ENCODE measurements at regions not wholly inside any gene's neighbourhood (a gene's known extent, or its start where the extent isn't known, plus 50 kb on each side); places are given as distances from the start of the nearest gene placed in this dataset.
"Not testable (repeated sequence)": the region's sequence is repeated elsewhere in the genome, so short reads cannot be mapped to it uniquely, and the experiment has no call there.

- Mint-ChIP-seq H3K4me1 (ENCODE audit: low read depth) (no peaks in the 10 kb centered on the region), H3K27ac (no peak overlapping the region), H3K36me3 (ENCODE audit: low read depth) (no peaks in the 10 kb centered on the region), H3K4me3 (no peak overlapping the region), H3K9me3 (no peaks in the 10 kb centered on the region), H3K27me3 (ENCODE audit: low read depth) (no peaks in the 10 kb centered on the region)
- no peak for DNase-seq (ENCODE audit: low spot score)
Measured at GRCh38 chr15:23855947-23856346, 168.8 kb upstream of the NDN start.

GRCh38 chr15:23857028-23857641 is 170.0 kb upstream of the NDN start:
- Mint-ChIP-seq H3K9me3 (peaks cover 5% of the 10 kb centered on the region), H3K36me3 (ENCODE audit: low read depth) (no peaks in the 10 kb centered on the region), H3K27ac (no peak overlapping the region), H3K4me3 (no peak overlapping the region), H3K27me3 (ENCODE audit: low read depth) (no peaks in the 10 kb centered on the region), H3K4me1 (ENCODE audit: low read depth) (no peaks in the 10 kb centered on the region)
- DNase-seq (ENCODE audit: low spot score) = no peak

- DNase-seq (ENCODE audit: low spot score) = no peak
- H3K27me3 Mint-ChIP-seq (ENCODE audit: low read depth) = no peaks in the 10 kb centered on the region
- H3K36me3 Mint-ChIP-seq (ENCODE audit: low read depth) = no peaks in the 10 kb centered on the region
- H3K4me1 Mint-ChIP-seq (ENCODE audit: low read depth) = no peaks in the 10 kb centered on the region
- no peak overlapping the region for H3K27ac Mint-ChIP-seq
- H3K9me3 Mint-ChIP-seq = peaks cover 16% of the 10 kb centered on the region
- H3K4me3 Mint-ChIP-seq = no peak overlapping the region
Measured at GRCh38 chr15:23859008-23859407, 171.9 kb upstream of the NDN start.

- DNase-seq (ENCODE audit: low spot score) = no peak
- no peaks in the 10 kb centered on the region for H3K36me3 Mint-ChIP-seq (ENCODE audit: low read depth)
- H3K27ac Mint-ChIP-seq = no peak overlapping the region
- no peaks in the 10 kb centered on the region for H3K4me1 Mint-ChIP-seq (ENCODE audit: low read depth)
- peaks cover 16% of the 10 kb centered on the region for H3K9me3 Mint-ChIP-seq
- H3K27me3 Mint-ChIP-seq (ENCODE audit: low read depth) = no peaks in the 10 kb centered on the region
- no peak overlapping the region for H3K4me3 Mint-ChIP-seq
Measured at GRCh38 chr15:23860290-23861245, 173.5 kb upstream of the NDN start.

GRCh38 chr15:23866832-23867231 is 179.7 kb upstream of the NDN start:
- Mint-ChIP-seq H3K4me3 (no peak overlapping the region), H3K36me3 (ENCODE audit: low read depth) (no peaks in the 10 kb centered on the region), H3K4me1 (ENCODE audit: low read depth) (no peaks in the 10 kb centered on the region), H3K27ac (no peak overlapping the region), H3K9me3 (peaks cover 18% of the 10 kb centered on the region), H3K27me3 (ENCODE audit: low read depth) (no peaks in the 10 kb centered on the region)
- DNase-seq (ENCODE audit: low spot score) = no peak

- Mint-ChIP-seq H3K9me3 (peaks cover 9% of the 10 kb centered on the region), H3K4me3 (no peak overlapping the region), H3K27me3 (ENCODE audit: low read depth) (no peaks in the 10 kb centered on the region), H3K36me3 (ENCODE audit: low read depth) (no peaks in the 10 kb centered on the region), H3K4me1 (ENCODE audit: low read depth) (no peaks in the 10 kb centered on the region), H3K27ac (no peak overlapping the region)
- DNase-seq (ENCODE audit: low spot score) = no peak
Measured at GRCh38 chr15:23869396-23869795, 182.3 kb upstream of the NDN start.

GRCh38 chr15:23873613-23874012 is 186.5 kb upstream of the NDN start:
- H3K9me3 Mint-ChIP-seq = peaks cover 17% of the 10 kb centered on the region
- not testable (repeated sequence) for H3K4me1 Mint-ChIP-seq (ENCODE audit: low read depth)

GRCh38 chr15:23877502-23878412 is 190.7 kb upstream of the NDN start:
- Mint-ChIP-seq H3K4me1 (ENCODE audit: low read depth) (no peaks in the 10 kb centered on the region), H3K27ac (no peak overlapping the region), H3K36me3 (ENCODE audit: low read depth) (no peaks in the 10 kb centered on the region), H3K27me3 (ENCODE audit: low read depth) (no peaks in the 10 kb centered on the region), H3K4me3 (no peak overlapping the region), H3K9me3 (peaks cover 14% of the 10 kb centered on the region)
- peak; percentile 7 for DNase-seq (ENCODE audit: low spot score)

More at GRCh38 chr15:23873613-23874012, 186.5 kb upstream of the NDN start:
- DNase-seq (ENCODE audit: low spot score); H3K36me3 Mint-ChIP-seq (ENCODE audit: low read depth); H3K4me3 Mint-ChIP-seq; H3K27me3 Mint-ChIP-seq (ENCODE audit: low read depth); H3K27ac Mint-ChIP-seq: not testable (repeated sequence)

- Mint-ChIP-seq H3K27ac (no peak overlapping the region), H3K27me3 (ENCODE audit: low read depth) (no peaks in the 10 kb centered on the region), H3K9me3 (peaks cover 23% of the 10 kb centered on the region), H3K36me3 (ENCODE audit: low read depth) (no peaks in the 10 kb centered on the region), H3K4me1 (ENCODE audit: low read depth) (no peaks in the 10 kb centered on the region), H3K4me3 (no peak overlapping the region)
- DNase-seq (ENCODE audit: low spot score) = no peak
Measured at GRCh38 chr15:23881291-23881690, 194.2 kb upstream of the NDN start.

GRCh38 chr15:23890218-23890617 is 203.1 kb upstream of the NDN start:
- Mint-ChIP-seq H3K4me3 (no peak overlapping the region), H3K9me3 (peaks cover 46% of the 10 kb centered on the region), H3K4me1 (ENCODE audit: low read depth) (no peaks in the 10 kb centered on the region)

GRCh38 chr15:23897091-23897490 is 210.0 kb upstream of the NDN start:
- Mint-ChIP-seq H3K27me3 (ENCODE audit: low read depth) (no peaks in the 10 kb centered on the region), H3K4me1 (ENCODE audit: low read depth) (no peaks in the 10 kb centered on the region), H3K36me3 (ENCODE audit: low read depth) (no peaks in the 10 kb centered on the region), H3K27ac (no peak overlapping the region), H3K4me3 (no peak overlapping the region), H3K9me3 (peaks cover 38% of the 10 kb centered on the region)
- no peak for DNase-seq (ENCODE audit: low spot score)

More at GRCh38 chr15:23890218-23890617, 203.1 kb upstream of the NDN start:
- H3K27ac Mint-ChIP-seq = no peak overlapping the region
- no peaks in the 10 kb centered on the region for H3K36me3 Mint-ChIP-seq (ENCODE audit: low read depth)
- no peak for DNase-seq (ENCODE audit: low spot score)
- no peaks in the 10 kb centered on the region for H3K27me3 Mint-ChIP-seq (ENCODE audit: low read depth)

GRCh38 chr15:23897531-23897930 is 210.4 kb upstream of the NDN start:
- no peaks in the 10 kb centered on the region for H3K4me1 Mint-ChIP-seq (ENCODE audit: low read depth)
- H3K27ac Mint-ChIP-seq = no peak overlapping the region
- no peaks in the 10 kb centered on the region for H3K36me3 Mint-ChIP-seq (ENCODE audit: low read depth)
- H3K9me3 Mint-ChIP-seq = peaks cover 42% of the 10 kb centered on the region
- no peak overlapping the region for H3K4me3 Mint-ChIP-seq
- no peaks in the 10 kb centered on the region for H3K27me3 Mint-ChIP-seq (ENCODE audit: low read depth)
- DNase-seq (ENCODE audit: low spot score) = no peak

- Mint-ChIP-seq H3K4me3 (no peak overlapping the region), H3K36me3 (ENCODE audit: low read depth) (no peaks in the 10 kb centered on the region), H3K27me3 (ENCODE audit: low read depth) (no peaks in the 10 kb centered on the region), H3K9me3 (peaks cover 21% of the 10 kb centered on the region), H3K27ac (no peak overlapping the region), H3K4me1 (ENCODE audit: low read depth) (no peaks in the 10 kb centered on the region)
- no peak for DNase-seq (ENCODE audit: low spot score)
Measured at GRCh38 chr15:23910030-23910429, 222.9 kb upstream of the NDN start.

GRCh38 chr15:23912191-23912590 is 225.1 kb upstream of the NDN start:
- Mint-ChIP-seq H3K27ac (no peak overlapping the region), H3K4me3 (no peak overlapping the region), H3K4me1 (ENCODE audit: low read depth) (no peaks in the 10 kb centered on the region), H3K36me3 (ENCODE audit: low read depth) (no peaks in the 10 kb centered on the region), H3K27me3 (ENCODE audit: low read depth) (no peaks in the 10 kb centered on the region), H3K9me3 (peaks cover 25% of the 10 kb centered on the region)
- no peak for DNase-seq (ENCODE audit: low spot score)
